HL-60 (cell line): ENCODE measurements at regions not wholly inside any gene's neighbourhood (a gene's known extent, or its start where the extent isn't known, plus 50 kb on each side); places are given as distances from the start of the nearest gene placed in this dataset.

Experiments
- DNase-seq, 2 experiments: peaks; one replicate each; pipeline ENCODE4 v3.0.0-alpha.2; 2010 to 2020; ENCODE audit warnings: low read depth in 1 of 2, low spot score in 1 of 2
- H3K27ac ChIP-seq: fragments of 250-450 bp; sonication (Bioruptor Pico); replicated peaks from 2 replicates; pipeline ENCODE4 v1.5.1; 2020; ENCODE audit warnings: mild to moderate bottlenecking, moderate library complexity
- H3K27me3 ChIP-seq: fragments of 250-450 bp; sonication (Bioruptor Pico); 2 replicates; pipeline ENCODE4 v1.5.1; 2021; ENCODE audit warnings: mild to moderate bottlenecking, moderate library complexity; ENCODE audit not compliant: insufficient read depth, poor library complexity, severe bottlenecking
- H3K4me3 ChIP-seq: replicated peaks from 2 replicates; pipeline ENCODE4 v1.5.1; 2011; ENCODE audit warnings: mild to moderate bottlenecking, control low read depth, low read length; ENCODE audit not compliant: insufficient read depth
- CTCF ChIP-seq: IDR thresholded peaks from one replicate; pipeline ENCODE4 v1.5.1; 2011; ENCODE audit warnings: low read length, control low read depth, inconsistent platforms; ENCODE audit not compliant: insufficient read depth
- GABPA ChIP-seq: IDR thresholded peaks from 2 replicates; pipeline ENCODE4 v1.6.1; 2012; ENCODE audit warnings: low read depth
- POLR2AphosphoS5 ChIP-seq: IDR thresholded peaks from 2 replicates; pipeline ENCODE4 v1.6.1; 2012; ENCODE audit warnings: low read depth
- REST ChIP-seq: IDR thresholded peaks from 2 replicates; pipeline ENCODE4 v1.6.1; 2012; ENCODE audit warnings: low read depth; ENCODE audit not compliant: insufficient replicate concordance
- SPI1 ChIP-seq: IDR thresholded peaks from 2 replicates; pipeline ENCODE4 v1.6.1; 2012; ENCODE audit warnings: low read depth, mild to moderate bottlenecking, borderline replicate concordance

- DNase-seq, result no peak
- Histone ChIP-seq H3K27ac (no peak overlapping the region), H3K27me3 (no peaks in the 10 kb centered on the region), H3K4me3 (no peak overlapping the region)
- TF ChIP-seq POLR2AphosphoS5, result no peak
- no peak for TF ChIP-seq CTCF
- no peak for TF ChIP-seq REST
- TF ChIP-seq SPI1, result no peak
- TF ChIP-seq GABPA, result no peak
Observed at GRCh38 chr2:217491271-217491670, 511.5 kb downstream of the TNS1 start.

- TF ChIP-seq SPI1, result no peak
- TF ChIP-seq REST, result no peak
- TF ChIP-seq GABPA, result no peak
- TF ChIP-seq CTCF, result no peak
- no peak for TF ChIP-seq POLR2AphosphoS5
- H3K27ac ChIP-seq, result no peak overlapping the region
- H3K27me3 ChIP-seq, result peaks cover 2% of the 10 kb centered on the region
- no peak overlapping the region for H3K4me3 ChIP-seq
- no peak for DNase-seq
Observed at GRCh38 chr2:217489145-217489960, 513.4 kb downstream of the TNS1 start.

- Histone ChIP-seq H3K27ac (no peak overlapping the region), H3K4me3 (no peak overlapping the region), H3K27me3 (peaks cover 2% of the 10 kb centered on the region)
- TF ChIP-seq GABPA (no peak), REST (no peak), SPI1 (no peak), POLR2AphosphoS5 (no peak), CTCF (no peak)
- DNase-seq, result no peak
Observed at GRCh38 chr2:217484046-217484445, 518.7 kb downstream of the TNS1 start.
